ENCODE measurements at regions not wholly inside any gene's neighbourhood (a gene's known extent, or its start where the extent isn't known, plus 50 kb on each side); places are given as distances from the start of the nearest gene placed in this dataset.

DNA sequence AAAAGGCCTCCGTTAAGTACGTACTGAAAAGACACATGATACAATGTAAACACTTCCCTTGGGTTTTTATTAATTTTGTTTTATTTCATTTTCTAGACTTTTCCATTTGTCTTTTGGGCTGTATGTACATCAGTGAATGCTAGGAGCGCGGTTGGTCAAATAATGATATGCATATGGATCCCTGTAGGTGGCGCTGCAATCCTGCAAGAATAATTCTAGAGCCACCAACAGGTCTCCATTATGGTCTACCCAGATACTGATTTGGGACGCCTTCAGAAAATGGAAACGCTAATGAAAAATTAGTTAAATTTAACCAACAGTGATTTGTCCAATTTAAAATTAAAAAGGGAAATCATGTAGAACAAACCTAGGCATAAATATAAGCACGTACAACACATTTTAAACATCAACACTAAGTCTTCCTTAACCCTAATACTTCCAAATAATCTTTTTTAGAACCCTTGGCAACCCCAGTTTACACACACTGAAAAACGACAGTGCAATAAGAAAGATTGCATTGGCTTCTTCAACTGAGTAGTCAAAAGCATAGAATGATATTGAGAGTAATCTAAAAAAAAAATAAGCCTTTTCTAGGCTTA lies 433.5 kb downstream of the RFPL4B start:
- Histone ChIP-seq H3K36me3 (ENCODE audit: control insufficient read depth, insufficient read depth, low read length) (no peaks in the 10 kb centered on the region), H3K4me3 (ENCODE audit: low read length) (no peak overlapping the region), H3K9ac (ENCODE audit: low read length) (no peak overlapping the region), H3K4me1 (ENCODE audit: control insufficient read depth, insufficient read depth, low read length) (no peaks in the 10 kb centered on the region), H3K27ac (ENCODE audit: low read depth, low read length) (no peak overlapping the region), H3K27me3 (ENCODE audit: control insufficient read depth, insufficient read depth, low read length) (no peaks in the 10 kb centered on the region)

GRCh38 chr6:112781241-112781640 lies 434.1 kb downstream of the RFPL4B start:
- no peaks in the 10 kb centered on the region for H3K36me3 ChIP-seq (ENCODE audit: control insufficient read depth, insufficient read depth, low read length)
- H3K9ac ChIP-seq (ENCODE audit: low read length): no peak overlapping the region
- H3K27ac ChIP-seq (ENCODE audit: low read depth, low read length): no peak overlapping the region
- H3K4me1 ChIP-seq (ENCODE audit: control insufficient read depth, insufficient read depth, low read length): no peaks in the 10 kb centered on the region
- no peak overlapping the region for H3K4me3 ChIP-seq (ENCODE audit: low read length)
- H3K27me3 ChIP-seq (ENCODE audit: control insufficient read depth, insufficient read depth, low read length): no peaks in the 10 kb centered on the region

GRCh38 chr6:112785408-112785807 lies 438.3 kb downstream of the RFPL4B start:
- Histone ChIP-seq H3K36me3 (ENCODE audit: control insufficient read depth, insufficient read depth, low read length) (no peaks in the 10 kb centered on the region), H3K27me3 (ENCODE audit: control insufficient read depth, insufficient read depth, low read length) (no peaks in the 10 kb centered on the region), H3K9ac (ENCODE audit: low read length) (no peak overlapping the region), H3K4me1 (ENCODE audit: control insufficient read depth, insufficient read depth, low read length) (no peaks in the 10 kb centered on the region), H3K4me3 (ENCODE audit: low read length) (no peak overlapping the region), H3K27ac (ENCODE audit: low read depth, low read length) (no peak overlapping the region)

DNA sequence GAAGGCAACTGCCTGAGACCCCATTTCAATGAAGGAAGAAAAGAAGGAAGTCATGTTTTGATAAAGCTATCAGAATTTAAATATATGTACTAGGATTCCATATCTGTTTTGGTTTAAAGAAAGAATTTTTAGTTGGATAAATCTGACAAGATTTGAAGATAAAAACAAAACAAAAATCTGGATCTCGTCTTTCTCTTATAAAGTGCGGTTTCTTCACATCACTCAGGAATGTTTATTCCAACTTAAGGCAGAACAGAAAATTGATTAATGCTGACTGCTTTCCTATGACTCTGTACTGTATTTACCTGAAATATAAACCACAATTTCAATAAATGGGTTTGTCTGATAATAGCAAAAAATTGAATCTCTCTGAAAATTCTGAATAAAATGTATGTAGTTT lies 439.7 kb downstream of the RFPL4B start:
- Histone ChIP-seq H3K27ac (ENCODE audit: low read depth, low read length) (no peak overlapping the region), H3K36me3 (ENCODE audit: control insufficient read depth, insufficient read depth, low read length) (no peaks in the 10 kb centered on the region), H3K4me3 (ENCODE audit: low read length) (no peak overlapping the region), H3K9ac (ENCODE audit: low read length) (no peak overlapping the region), H3K27me3 (ENCODE audit: control insufficient read depth, insufficient read depth, low read length) (no peaks in the 10 kb centered on the region), H3K4me1 (ENCODE audit: control insufficient read depth, insufficient read depth, low read length) (no peaks in the 10 kb centered on the region)

- no peaks in the 10 kb centered on the region for H3K4me1 ChIP-seq (ENCODE audit: control insufficient read depth, insufficient read depth, low read length)
These were observed 440.2 kb downstream of the RFPL4B start for GRCh38 chr6:112787371-112787770.

DNA sequence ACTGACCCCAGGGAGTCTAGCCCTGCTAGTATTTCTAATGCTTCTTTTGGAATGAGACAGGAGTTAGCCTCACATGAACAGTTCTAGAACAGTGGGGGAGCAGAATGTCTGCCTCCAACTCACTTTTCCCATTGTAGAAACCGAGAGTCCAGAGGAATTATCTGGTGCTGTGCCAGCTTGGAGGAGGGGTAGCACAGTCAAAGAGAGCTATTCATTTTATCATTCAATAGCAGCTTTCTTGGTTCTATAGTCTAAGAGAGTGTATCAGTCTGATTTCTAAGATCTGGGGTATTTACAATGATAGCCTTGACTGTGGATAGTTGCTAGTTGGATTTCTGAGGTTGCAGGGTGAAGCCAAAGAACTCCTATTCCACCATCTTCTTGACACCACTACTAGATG lies 448.2 kb downstream of the RFPL4B start:
- H3K27ac ChIP-seq (ENCODE audit: low read depth, low read length): no peak overlapping the region
- no peak overlapping the region for H3K4me3 ChIP-seq (ENCODE audit: low read length)
- H3K36me3 ChIP-seq (ENCODE audit: control insufficient read depth, insufficient read depth, low read length): no peaks in the 10 kb centered on the region
- no peak overlapping the region for H3K9ac ChIP-seq (ENCODE audit: low read length)
- no peaks in the 10 kb centered on the region for H3K4me1 ChIP-seq (ENCODE audit: control insufficient read depth, insufficient read depth, low read length)
- no peaks in the 10 kb centered on the region for H3K27me3 ChIP-seq (ENCODE audit: control insufficient read depth, insufficient read depth, low read length)

More at GRCh38 chr6:112787371-112787770, 440.2 kb downstream of the RFPL4B start:
- Histone ChIP-seq H3K9ac (ENCODE audit: low read length) (no peak overlapping the region), H3K36me3 (ENCODE audit: control insufficient read depth, insufficient read depth, low read length) (no peaks in the 10 kb centered on the region), H3K4me3 (ENCODE audit: low read length) (no peak overlapping the region), H3K27me3 (ENCODE audit: control insufficient read depth, insufficient read depth, low read length) (no peaks in the 10 kb centered on the region), H3K27ac (ENCODE audit: low read depth, low read length) (no peak overlapping the region)

- H3K4me1 ChIP-seq (ENCODE audit: control insufficient read depth, insufficient read depth, low read length): no peaks in the 10 kb centered on the region
- no peaks in the 10 kb centered on the region for H3K36me3 ChIP-seq (ENCODE audit: control insufficient read depth, insufficient read depth, low read length)
- no peaks in the 10 kb centered on the region for H3K27me3 ChIP-seq (ENCODE audit: control insufficient read depth, insufficient read depth, low read length)
- H3K4me3 ChIP-seq (ENCODE audit: low read length): no peak overlapping the region
- no peak overlapping the region for H3K27ac ChIP-seq (ENCODE audit: low read depth, low read length)
- H3K9ac ChIP-seq (ENCODE audit: low read length): no peak overlapping the region
These were observed 449.6 kb downstream of the RFPL4B start for GRCh38 chr6:112796712-112797111.

- no peak overlapping the region for H3K9ac ChIP-seq (ENCODE audit: low read length)
- H3K27me3 ChIP-seq (ENCODE audit: control insufficient read depth, insufficient read depth, low read length): no peaks in the 10 kb centered on the region
- H3K36me3 ChIP-seq (ENCODE audit: control insufficient read depth, insufficient read depth, low read length): no peaks in the 10 kb centered on the region
- no peaks in the 10 kb centered on the region for H3K4me1 ChIP-seq (ENCODE audit: control insufficient read depth, insufficient read depth, low read length)
- no peak overlapping the region for H3K27ac ChIP-seq (ENCODE audit: low read depth, low read length)
- no peak overlapping the region for H3K4me3 ChIP-seq (ENCODE audit: low read length)
These were observed 452.8 kb downstream of the RFPL4B start for GRCh38 chr6:112799889-112800288.

DNA sequence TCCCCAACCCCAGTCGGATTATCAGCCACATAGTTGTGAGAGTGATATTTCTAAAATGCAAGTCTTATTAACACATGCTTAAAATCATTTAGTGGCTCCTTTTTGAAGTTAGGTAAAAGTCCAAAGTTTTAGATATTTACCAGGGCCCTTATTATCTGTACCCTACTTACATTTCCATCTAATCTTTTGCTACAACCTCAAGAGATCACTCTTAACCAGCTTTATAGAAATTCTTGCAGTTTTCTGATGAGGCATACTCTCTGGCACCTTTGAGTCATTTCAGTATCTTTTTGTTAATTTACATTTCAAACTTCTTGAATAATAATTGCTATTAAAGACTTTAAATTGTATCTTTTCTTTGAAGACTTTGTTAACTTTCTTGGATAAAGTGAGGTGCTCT lies 453.3 kb downstream of the RFPL4B start:
- H3K4me3 ChIP-seq (ENCODE audit: low read length): no peak overlapping the region
- H3K9ac ChIP-seq (ENCODE audit: low read length): no peak overlapping the region
- H3K4me1 ChIP-seq (ENCODE audit: control insufficient read depth, insufficient read depth, low read length): no peaks in the 10 kb centered on the region
- H3K27ac ChIP-seq (ENCODE audit: low read depth, low read length): no peak overlapping the region
- H3K36me3 ChIP-seq (ENCODE audit: control insufficient read depth, insufficient read depth, low read length): no peaks in the 10 kb centered on the region
- H3K27me3 ChIP-seq (ENCODE audit: control insufficient read depth, insufficient read depth, low read length): no peaks in the 10 kb centered on the region

GRCh38 chr6:112800916-112801315 lies 453.8 kb downstream of the RFPL4B start:
- Histone ChIP-seq H3K36me3 (ENCODE audit: control insufficient read depth, insufficient read depth, low read length) (no peaks in the 10 kb centered on the region), H3K9ac (ENCODE audit: low read length) (no peak overlapping the region), H3K27ac (ENCODE audit: low read depth, low read length) (no peak overlapping the region), H3K27me3 (ENCODE audit: control insufficient read depth, insufficient read depth, low read length) (no peaks in the 10 kb centered on the region), H3K4me1 (ENCODE audit: control insufficient read depth, insufficient read depth, low read length) (no peaks in the 10 kb centered on the region), H3K4me3 (ENCODE audit: low read length) (no peak overlapping the region)

DNA sequence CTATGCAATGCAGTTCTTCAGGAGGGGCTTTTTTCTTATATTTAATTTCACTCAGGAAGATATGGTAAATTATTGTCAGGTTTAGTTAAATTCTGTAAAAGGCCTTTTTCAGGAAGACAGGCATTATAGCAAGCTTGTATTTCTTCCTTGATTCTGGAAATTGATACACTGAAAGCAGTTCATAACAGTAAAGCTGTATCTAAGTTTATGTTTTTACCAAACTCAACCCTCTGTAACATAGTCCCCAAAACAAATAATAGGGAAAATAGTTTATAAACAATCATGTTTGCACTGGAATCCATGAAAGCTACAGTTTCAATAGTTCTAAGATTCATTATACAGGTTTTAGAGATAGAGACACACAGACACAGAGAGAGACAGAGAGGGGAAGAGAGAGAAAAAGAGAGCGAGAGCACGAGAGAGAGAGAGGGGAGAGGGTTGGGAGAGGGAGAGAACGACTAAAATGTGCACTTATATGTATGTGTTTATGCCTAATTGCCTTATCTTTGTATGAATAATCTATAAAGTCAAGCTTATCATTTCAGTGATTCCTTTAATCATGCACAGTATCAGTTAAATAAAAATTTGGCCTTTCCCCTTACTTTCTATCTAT lies 454.4 kb downstream of the RFPL4B start:
- no peak overlapping the region for H3K27ac ChIP-seq (ENCODE audit: low read depth, low read length)

GRCh38 chr6:112802144-112802543 lies 455.0 kb downstream of the RFPL4B start:
- no peak overlapping the region for H3K4me3 ChIP-seq (ENCODE audit: low read length)
- H3K9ac ChIP-seq (ENCODE audit: low read length): no peak overlapping the region
- no peak overlapping the region for H3K27ac ChIP-seq (ENCODE audit: low read depth, low read length)
- H3K27me3 ChIP-seq (ENCODE audit: control insufficient read depth, insufficient read depth, low read length): no peaks in the 10 kb centered on the region
- no peaks in the 10 kb centered on the region for H3K36me3 ChIP-seq (ENCODE audit: control insufficient read depth, insufficient read depth, low read length)
- H3K4me1 ChIP-seq (ENCODE audit: control insufficient read depth, insufficient read depth, low read length): no peaks in the 10 kb centered on the region

More for the DNA sequence above, 454.4 kb downstream of the RFPL4B start:
- no peaks in the 10 kb centered on the region for H3K4me1 ChIP-seq (ENCODE audit: control insufficient read depth, insufficient read depth, low read length)
- H3K9ac ChIP-seq (ENCODE audit: low read length): no peak overlapping the region
- no peak overlapping the region for H3K4me3 ChIP-seq (ENCODE audit: low read length)
- no peaks in the 10 kb centered on the region for H3K27me3 ChIP-seq (ENCODE audit: control insufficient read depth, insufficient read depth, low read length)
- H3K36me3 ChIP-seq (ENCODE audit: control insufficient read depth, insufficient read depth, low read length): no peaks in the 10 kb centered on the region

DNA sequence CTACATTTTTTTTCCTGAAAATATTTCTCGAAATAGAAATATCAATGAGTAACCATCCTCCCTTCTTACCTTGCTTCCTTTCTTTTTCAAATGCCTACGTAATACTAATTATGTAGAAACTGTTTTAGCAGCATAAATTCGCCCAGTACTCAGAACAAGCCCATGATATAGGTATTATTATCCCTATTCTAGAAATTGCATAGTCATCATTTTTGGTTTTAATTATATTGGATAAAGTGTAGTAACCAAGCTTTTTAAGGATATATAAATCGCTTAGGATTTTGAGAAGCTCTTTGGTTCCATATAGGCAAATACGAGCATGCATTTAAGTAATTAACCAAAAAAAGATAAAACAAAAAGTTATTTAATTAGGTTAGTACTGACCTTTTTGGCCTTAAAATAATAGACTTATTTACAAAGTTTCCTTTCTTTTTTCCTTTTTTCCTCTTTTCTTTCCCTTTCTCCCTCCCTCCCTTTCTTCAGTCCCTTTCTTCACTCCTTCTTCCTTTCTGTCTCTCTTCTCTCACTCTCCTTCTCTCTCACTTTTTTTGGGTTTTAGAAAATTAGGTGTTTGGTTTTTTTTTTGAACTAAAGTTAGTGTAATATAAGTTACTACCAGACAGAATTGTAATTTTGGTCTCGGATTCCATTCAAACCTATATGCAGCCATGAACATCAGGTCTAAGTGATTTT lies 457.7 kb downstream of the RFPL4B start:
- no peak overlapping the region for H3K9ac ChIP-seq (ENCODE audit: low read length)
- no peaks in the 10 kb centered on the region for H3K4me1 ChIP-seq (ENCODE audit: control insufficient read depth, insufficient read depth, low read length)
- no peaks in the 10 kb centered on the region for H3K27me3 ChIP-seq (ENCODE audit: control insufficient read depth, insufficient read depth, low read length)
- no peaks in the 10 kb centered on the region for H3K36me3 ChIP-seq (ENCODE audit: control insufficient read depth, insufficient read depth, low read length)
- H3K4me3 ChIP-seq (ENCODE audit: low read length): no peak overlapping the region
- H3K27ac ChIP-seq (ENCODE audit: low read depth, low read length): no peak overlapping the region
